DOHH2 (cell line): ENCODE measurements at regions not wholly inside any gene's neighbourhood (a gene's known extent, or its start where the extent isn't known, plus 50 kb on each side); places are given as distances from the start of the nearest gene placed in this dataset.

Experiments used
- H3F3A ChIP-seq: fragments of 200-600 bp; sonication (generic), shearing (Covaris generic); 2 replicates; pipeline ENCODE4 v1.6.0; 2016; ENCODE audit warnings: antibody characterized with exemption, mild to moderate bottlenecking; ENCODE audit not compliant: control insufficient read depth, insufficient read depth
- H3K27ac ChIP-seq: fragments of 200-600 bp; sonication (generic); 2 replicates; pipeline ENCODE4 v1.5.1; 2014; ENCODE audit warnings: low read depth, mild to moderate bottlenecking, low read length, moderate library complexity
- H3K27me3 ChIP-seq: fragments of 200-600 bp; sonication (generic); 2 replicates; pipeline ENCODE4 v1.6.1; 2014; ENCODE audit warnings: mild to moderate bottlenecking, low read length, mixed read lengths; ENCODE audit not compliant: control insufficient read depth
- H3K36me3 ChIP-seq: fragments of 200-600 bp; sonication (generic); 2 replicates; pipeline ENCODE4 v1.6.1; 2014; ENCODE audit warnings: mild to moderate bottlenecking, low read length, moderate library complexity, mixed read lengths; ENCODE audit not compliant: control insufficient read depth
- H3K4me1 ChIP-seq: fragments of 200-600 bp; sonication (generic); 2 replicates; pipeline ENCODE4 v1.6.1; 2014; ENCODE audit warnings: mild to moderate bottlenecking, low read length, mixed read lengths; ENCODE audit not compliant: control insufficient read depth
- H3K4me2 ChIP-seq: fragments of 200-600 bp; sonication (generic); 2 replicates; pipeline ENCODE4 v1.6.0; 2014; ENCODE audit warnings: mild to moderate bottlenecking, low read length, moderate library complexity
- H3K4me3 ChIP-seq: fragments of 200-600 bp; sonication (generic); 2 replicates; pipeline ENCODE4 v1.5.1; 2014; ENCODE audit warnings: mild to moderate bottlenecking, low read length, mixed read lengths
- H3K79me2 ChIP-seq: fragments of 200-600 bp; sonication (generic); 2 replicates; pipeline ENCODE4 v1.6.1; 2014; ENCODE audit warnings: mild to moderate bottlenecking, low read length, mixed read lengths; ENCODE audit not compliant: control insufficient read depth
- H3K9me2 ChIP-seq: fragments of 200-600 bp; sonication (generic); replicated peaks from 2 replicates; pipeline ENCODE4 v1.6.1; 2014; ENCODE audit warnings: mild to moderate bottlenecking, low read length, mixed read lengths; ENCODE audit not compliant: control insufficient read depth
- H3K9me3 ChIP-seq: fragments of 200-600 bp; sonication (generic); 2 replicates; pipeline ENCODE4 v1.6.1; 2014; ENCODE audit warnings: antibody characterized with exemption, low read length, mixed read lengths; ENCODE audit not compliant: control insufficient read depth, insufficient read depth
- H4K20me1 ChIP-seq: fragments of 200-600 bp; sonication (generic); 2 replicates; pipeline ENCODE4 v1.6.0; 2014; ENCODE audit warnings: low read depth, mild to moderate bottlenecking, antibody characterized with exemption, low read length, moderate library complexity; ENCODE audit not compliant: control insufficient read depth, insufficient read depth
- CTCF ChIP-seq: fragments of 200-600 bp; sonication (generic); IDR thresholded peaks from one replicate; pipeline ENCODE4 v1.5.1; 2014; ENCODE audit warnings: antibody characterized with exemption, mild to moderate bottlenecking, low read depth, low read length; ENCODE audit not compliant: poor library complexity, severe bottlenecking
- EZH2phosphoT487 ChIP-seq: fragments of 200-600 bp; sonication (generic); IDR thresholded peaks from 2 replicates; pipeline ENCODE4 v1.6.1; 2017; ENCODE audit warnings: borderline replicate concordance, mild to moderate bottlenecking, antibody characterized with exemption, low read length, moderate library complexity, mixed read lengths

- Histone ChIP-seq H3K9me2 (no peaks in the 10 kb centered on the region), H3K79me2 (no peaks in the 10 kb centered on the region), H4K20me1 (no peaks in the 10 kb centered on the region), H3K4me3 (no peak overlapping the region), H3K36me3 (no peaks in the 10 kb centered on the region), H3K27ac (no peak overlapping the region), H3K27me3 (no peaks in the 10 kb centered on the region), H3K4me1 (peaks cover 17% of the 10 kb centered on the region), H3F3A (no peaks in the 10 kb centered on the region), H3K9me3 (peaks cover 5% of the 10 kb centered on the region; the same call in 1 of the 2 replicates), H3K4me2 (no peak overlapping the region)
- no peak for TF ChIP-seq EZH2phosphoT487
- TF ChIP-seq CTCF: no peak
Measured at GRCh38 chr10:20962165-20962564, 65.1 kb upstream of the NEBL start.

- H3K4me1 ChIP-seq: peaks cover 37% of the 10 kb centered on the region
- no peak overlapping the region for H3K4me3 ChIP-seq
- H3K9me3 ChIP-seq: no peaks in the 10 kb centered on the region
- H3K4me2 ChIP-seq: no peak overlapping the region
- H3K27ac ChIP-seq: no peak overlapping the region
- H3K79me2 ChIP-seq: no peaks in the 10 kb centered on the region
- no peaks in the 10 kb centered on the region for H3K36me3 ChIP-seq
- no peak for TF ChIP-seq CTCF
- no peak for TF ChIP-seq EZH2phosphoT487
- H3K27me3 ChIP-seq: no peaks in the 10 kb centered on the region
- no peaks in the 10 kb centered on the region for H3K9me2 ChIP-seq
- H4K20me1 ChIP-seq: no peaks in the 10 kb centered on the region
- no peaks in the 10 kb centered on the region for H3F3A ChIP-seq
Measured at GRCh38 chr10:20959242-20959641, 62.1 kb upstream of the NEBL start.

- H3K4me3 ChIP-seq: no peak overlapping the region
- H4K20me1 ChIP-seq: no peaks in the 10 kb centered on the region
- no peaks in the 10 kb centered on the region for H3K79me2 ChIP-seq
Measured at GRCh38 chr10:20958764-20959163, 61.7 kb upstream of the NEBL start.

More at GRCh38 chr10:20958764-20959163, 61.7 kb upstream of the NEBL start:
- Histone ChIP-seq H3K4me1 (peaks cover 37% of the 10 kb centered on the region), H3K27me3 (no peaks in the 10 kb centered on the region), H3F3A (no peaks in the 10 kb centered on the region), H3K36me3 (no peaks in the 10 kb centered on the region), H3K9me2 (no peaks in the 10 kb centered on the region), H3K27ac (no peak overlapping the region), H3K4me2 (no peak overlapping the region), H3K9me3 (no peaks in the 10 kb centered on the region)
- no peak for TF ChIP-seq EZH2phosphoT487
- TF ChIP-seq CTCF: no peak
